SK-N-SH (cell line): ENCODE measurements at regions not wholly inside any gene's neighbourhood (a gene's known extent, or its start where the extent isn't known, plus 50 kb on each side); places are given as distances from the start of the nearest gene placed in this dataset.
A peak's percentile ranks its signal among the peaks of the same experiment; 100 is the strongest.

ENCODE experiments used
- CTCF ChIA-PET: fragments of 300-600, 350-600 bp; formaldehyde crosslinking; extraction: SDS; loops from one replicate; lab custom pipeline; 2021; lab: Yijun Ruan, JAX
- POLR2A ChIA-PET: fragments of 350-600 bp; sonication (Branson Sonifier 250); formaldehyde crosslinking; extraction: SDS; loops from one replicate; lab custom pipeline; 2020; ENCODE audit warnings: antibody characterized with exemption, inconsistent platforms; lab: Yijun Ruan, JAX
- DNase-seq: peaks from one replicate; pipeline ENCODE4 v3.0.0; 2012
- H2AFZ ChIP-seq: fragments of 200-600 bp; sonication (generic); 2 replicates; pipeline ENCODE4 v1.8.1; 2016; ENCODE audit warnings: antibody characterized with exemption, mild to moderate bottlenecking, low read depth
- H3F3A ChIP-seq: fragments of 200-600 bp; sonication (generic); replicated peaks from 2 replicates; pipeline ENCODE3; 2016; ENCODE audit warnings: antibody characterized with exemption, mild to moderate bottlenecking; ENCODE audit not compliant: insufficient read depth
- H3K27ac ChIP-seq, 2 experiments: fragments of 200-500 bp in 1 of 2; fragments of 200-600 bp in 1 of 2; sonication (Bioruptor generic) in 1 of 2; sonication (generic), shearing (Covaris generic) in 1 of 2; 2 replicates each; pipeline versions ENCODE4 v1.5.1 to v1.6.1; 2014 to 2016; ENCODE audit warnings: low read depth in 2 of 2, inconsistent platforms in 1 of 2, low read length in 1 of 2, mild to moderate bottlenecking in 1 of 2, mixed read lengths in 1 of 2
- H3K27me3 ChIP-seq: fragments of 200-600 bp; sonication (generic), shearing (Covaris generic); 2 replicates; pipeline ENCODE4 v1.6.1; 2016; ENCODE audit warnings: mixed run types; ENCODE audit not compliant: insufficient read depth
- H3K36me3 ChIP-seq, 2 experiments: fragments of 200-500 bp in 1 of 2; fragments of 200-600 bp in 1 of 2; sonication (Bioruptor generic) in 1 of 2; sonication (generic) in 1 of 2; replicated peaks in 1 of 2; 2 replicates each; pipeline versions ENCODE3 to v1.5.1; 2014 to 2016; ENCODE audit warnings: low read length in 1 of 2, mild to moderate bottlenecking in 1 of 2; ENCODE audit not compliant: insufficient read depth in 2 of 2, control insufficient read depth in 1 of 2
- H3K4me1 ChIP-seq, 2 experiments: fragments of 200-500 bp in 1 of 2; fragments of 200-600 bp in 1 of 2; sonication (Bioruptor generic) in 1 of 2; sonication (generic), shearing (Covaris generic) in 1 of 2; 2 replicates each; pipeline versions ENCODE4 v1.5.1 to v1.6.1; 2014 to 2016; ENCODE audit warnings: low read depth in 1 of 2, low read length in 1 of 2, mixed run types in 1 of 2; ENCODE audit not compliant: insufficient read depth in 2 of 2, control insufficient read depth in 1 of 2
- H3K4me2 ChIP-seq: fragments of 200-600 bp; sonication (generic), shearing (Covaris generic); 2 replicates; pipeline ENCODE4 v1.6.1; 2017; ENCODE audit warnings: mixed run types
- H3K4me3 ChIP-seq, 2 experiments: fragments of 200-500 bp in 1 of 2; fragments of 200-600 bp in 1 of 2; sonication (Bioruptor generic) in 1 of 2; sonication (generic), shearing (Covaris generic) in 1 of 2; 2 replicates each; pipeline versions ENCODE4 v1.5.1 to v1.8.1; 2014 to 2016; ENCODE audit warnings: low read depth in 2 of 2, inconsistent platforms in 1 of 2, low read length in 1 of 2, mild to moderate bottlenecking in 1 of 2, mixed read lengths in 1 of 2, moderate library complexity in 1 of 2
- H3K79me2 ChIP-seq: fragments of 200-600 bp; sonication (generic); 2 replicates; pipeline ENCODE4 v1.8.1; 2017; ENCODE audit warnings: mild to moderate bottlenecking; ENCODE audit not compliant: insufficient read depth
- H3K9ac ChIP-seq: fragments of 200-600 bp; sonication (generic); 2 replicates; pipeline ENCODE4 v1.6.1; 2017; ENCODE audit warnings: mixed run types
- H3K9me2 ChIP-seq: fragments of 200-600 bp; sonication (generic); 2 replicates; pipeline ENCODE4 v1.6.1; 2017; ENCODE audit warnings: mixed run types
- H3K9me3 ChIP-seq: fragments of 200-600 bp; sonication (generic); 2 replicates; pipeline ENCODE4 v1.6.1; 2017; ENCODE audit warnings: mixed run types, mild to moderate bottlenecking, moderate library complexity
- H4K20me1 ChIP-seq: fragments of 200-600 bp; sonication (generic); 2 replicates; pipeline ENCODE4 v1.6.1; 2017; ENCODE audit warnings: mild to moderate bottlenecking, mixed run types; ENCODE audit not compliant: insufficient read depth
- CTCF ChIP-seq: fragments of 200-600 bp; sonication (generic); IDR thresholded peaks from 2 replicates; pipeline ENCODE4 v1.6.1; 2017; ENCODE audit warnings: antibody characterized with exemption, mild to moderate bottlenecking, moderate library complexity
- EP300 ChIP-seq, 2 experiments: IDR thresholded peaks; 2 replicates each; pipeline versions ENCODE4 v1.4.0 to v1.6.1; 2012; ENCODE audit warnings: borderline replicate concordance in 1 of 2, low read depth in 1 of 2, low read length in 1 of 2
- EZH2phosphoT487 ChIP-seq: fragments of 200-600 bp; sonication (generic); IDR thresholded peaks from 2 replicates; pipeline ENCODE4 v1.6.1; 2017; ENCODE audit warnings: low read depth, mixed run types, mild to moderate bottlenecking, antibody characterized with exemption, moderate library complexity, borderline replicate concordance
- GATA2 ChIP-seq: sonication (generic); formaldehyde crosslinking; IDR thresholded peaks from 2 replicates; pipeline ENCODE4 v1.5.0; 2020; ENCODE audit warnings: mild to moderate bottlenecking, missing genetic modification reagents
- JUND ChIP-seq: IDR thresholded peaks from 2 replicates; pipeline ENCODE4 v1.4.0; 2012
- MAX ChIP-seq: IDR thresholded peaks from 2 replicates; pipeline ENCODE4 v1.4.0; 2012; ENCODE audit warnings: low read depth
- MXI1 ChIP-seq: IDR thresholded peaks from 2 replicates; pipeline ENCODE4 v1.6.1; 2012; ENCODE audit warnings: mild to moderate bottlenecking, low read depth, low read length, improper control_type of control experiment
- PBX3 ChIP-seq: IDR thresholded peaks from 2 replicates; pipeline ENCODE4; 2012
- POLR2AphosphoS5 ChIP-seq: IDR thresholded peaks from 2 replicates; pipeline ENCODE4 v1.6.1; 2012; ENCODE audit warnings: low read depth, low read length
- RCOR1 ChIP-seq: fragments of 150-350 bp; IDR thresholded peaks from 2 replicates; pipeline ENCODE4 v1.6.1; 2017; ENCODE audit warnings: antibody characterized with exemption, low read length
- REST ChIP-seq: IDR thresholded peaks from 2 replicates; pipeline ENCODE4 v1.6.1; 2012; ENCODE audit warnings: mild to moderate bottlenecking, low read depth, low read length, moderate library complexity
- RXRA ChIP-seq: IDR thresholded peaks from 2 replicates; pipeline ENCODE4 v1.4.0; 2012; ENCODE audit warnings: low read depth, mild to moderate bottlenecking, borderline replicate concordance
- SIN3A ChIP-seq: IDR thresholded peaks from 2 replicates; pipeline ENCODE4 v1.6.1; 2012; ENCODE audit warnings: low read depth, mild to moderate bottlenecking, low read length, moderate library complexity, borderline replicate concordance
- SMC3 ChIP-seq: IDR thresholded peaks from 2 replicates; pipeline ENCODE4 v1.6.1; 2012; ENCODE audit warnings: low read depth, low read length, improper control_type of control experiment
- TEAD4 ChIP-seq: IDR thresholded peaks from 2 replicates; pipeline ENCODE4 v1.4.0; 2012; ENCODE audit warnings: mild to moderate bottlenecking, borderline replicate concordance; ENCODE audit not compliant: insufficient read depth
- USF1 ChIP-seq: IDR thresholded peaks from 2 replicates; pipeline ENCODE4 v1.4.0; 2012; ENCODE audit warnings: low read depth, borderline replicate concordance
- YY1 ChIP-seq: IDR thresholded peaks from 2 replicates; pipeline ENCODE4 v1.4.0; 2012; ENCODE audit warnings: low read depth, mild to moderate bottlenecking
- WGBS: methylation state at CpG from one replicate; pipeline ENCODE4 v1.1.6; 2017; ENCODE audit warnings: low lambda C conversion rate; 5-methylcytosine and 5-hydroxymethylcytosine counted together
- TF ChIP-seq, protein P1 (sequence below): fragments of 150-350 bp; IDR thresholded peaks from 2 replicates; pipeline ENCODE4 v1.6.1; 2017; ENCODE audit warnings: antibody characterized with exemption, low read length, low read depth, borderline replicate concordance

- no peak for TF ChIP-seq REST
- TF ChIP-seq SIN3A = no peak
- no peak for TF ChIP-seq SMC3
- peak in 1 of 2 experiments; percentile 86; a peak in 1 of 4 replicates for TF ChIP-seq EP300 (IDR thresholded peaks at IDR 0.05; ENCODE audit: borderline replicate concordance in 1 of 2, low read depth in 1 of 2, low read length in 1 of 2)
- TF ChIP-seq TEAD4 = peak; percentile 73; the same call in 1 of the 2 replicates
- TF ChIP-seq POLR2AphosphoS5 = peak; percentile 77; the same call in 1 of the 2 replicates
These were observed 93.8 kb upstream of the BNC2 start (continued) for GRCh38 chr9:16964228-16964627.

DNA sequence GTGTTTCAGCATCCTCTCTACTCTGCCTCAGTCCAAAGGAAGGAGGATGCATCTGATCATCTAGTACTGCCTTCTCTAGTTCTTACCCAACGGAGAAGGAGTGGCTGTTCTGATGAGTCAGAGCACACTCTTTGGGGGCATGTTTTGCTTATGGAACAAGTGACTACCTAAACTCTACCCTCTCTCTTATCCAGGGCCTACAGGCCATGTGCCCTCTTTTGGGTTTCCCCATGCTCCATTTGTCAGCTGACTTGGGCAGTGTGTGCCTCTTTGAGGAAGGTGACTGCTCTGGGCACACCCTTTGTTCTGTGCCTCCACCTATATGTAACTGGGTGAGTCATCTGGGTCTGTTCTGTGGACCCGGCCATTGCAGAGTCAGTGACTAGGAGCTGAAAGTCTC is 89.6 kb upstream of the BNC2 start:
- Histone ChIP-seq H3K9ac (no peak overlapping the region), H3K36me3 (no peaks in the 10 kb centered on the region), H3K27ac (no peak overlapping the region), H3K79me2 (no peaks in the 10 kb centered on the region), H3F3A (peaks cover 16% of the 10 kb centered on the region), H3K4me1 (no peaks in the 10 kb centered on the region; a peak in 1 of 4 replicates), H3K4me3 (no peak overlapping the region), H3K27me3 (no peaks in the 10 kb centered on the region), H2AFZ (no peak overlapping the region), H3K4me2 (no peak overlapping the region), H4K20me1 (no peaks in the 10 kb centered on the region), H3K9me2 (no peaks in the 10 kb centered on the region), H3K9me3 (no peaks in the 10 kb centered on the region)
- DNase-seq = no peak
- WGBS = 76% methylated on average over 2 of the region's 2 CpGs
- TF ChIP-seq EZH2phosphoT487 (no peak), CTCF (no peak), JUND (no peak), SMC3 (no peak), PBX3 (no peak), GATA2 (CRISPR knock-in tag) (no peak), RXRA (no peak), MAX (no peak), TEAD4 (no peak), USF1 (no peak), YY1 (no peak), MXI1 (no peak), RCOR1 (no peak)
- TF ChIP-seq, protein P1, sequence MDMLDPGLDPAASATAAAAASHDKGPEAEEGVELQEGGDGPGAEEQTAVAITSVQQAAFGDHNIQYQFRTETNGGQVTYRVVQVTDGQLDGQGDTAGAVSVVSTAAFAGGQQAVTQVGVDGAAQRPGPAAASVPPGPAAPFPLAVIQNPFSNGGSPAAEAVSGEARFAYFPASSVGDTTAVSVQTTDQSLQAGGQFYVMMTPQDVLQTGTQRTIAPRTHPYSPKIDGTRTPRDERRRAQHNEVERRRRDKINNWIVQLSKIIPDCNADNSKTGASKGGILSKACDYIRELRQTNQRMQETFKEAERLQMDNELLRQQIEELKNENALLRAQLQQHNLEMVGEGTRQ = no peak
- ChIA-PET POLR2A (no interaction called here), CTCF (no interaction called here)
